Skeletal muscle satellite cell (primary cell): ENCODE measurements at regions not wholly inside any gene's neighbourhood (a gene's known extent, or its start where the extent isn't known, plus 50 kb on each side); places are given as distances from the start of the nearest gene placed in this dataset.
"Not testable (repeated sequence)": the region's sequence is repeated elsewhere in the genome, so short reads cannot be mapped to it uniquely, and the experiment has no call there.

Experiments
- H3K27me3 ChIP-seq: 2 replicates; pipeline ENCODE4 v1.7.0; 2013; ENCODE audit warnings: low read length; ENCODE audit not compliant: control insufficient read depth, insufficient read depth
- H3K36me3 ChIP-seq: 2 replicates; pipeline ENCODE4 v1.7.0; 2013; ENCODE audit warnings: mild to moderate bottlenecking, control low read depth, low read length; ENCODE audit not compliant: insufficient read depth
- H3K4me1 ChIP-seq: 2 replicates; pipeline ENCODE4 v1.7.0; 2013; ENCODE audit warnings: low read length; ENCODE audit not compliant: control insufficient read depth, insufficient read depth
- H3K4me2 ChIP-seq: 2 replicates; pipeline ENCODE4 v1.7.0; 2013; ENCODE audit warnings: mild to moderate bottlenecking, low read length
- H3K4me3 ChIP-seq: 2 replicates; pipeline ENCODE4 v1.7.0; 2013; ENCODE audit warnings: low read length
- H3K9ac ChIP-seq: 2 replicates; pipeline ENCODE4 v1.7.0; 2013; ENCODE audit warnings: mild to moderate bottlenecking, low read depth, low read length, moderate library complexity
- H3K9me3 ChIP-seq: replicated peaks from 2 replicates; pipeline ENCODE4 v1.7.0; 2013; ENCODE audit warnings: mild to moderate bottlenecking, control low read depth, low read length

DNA sequence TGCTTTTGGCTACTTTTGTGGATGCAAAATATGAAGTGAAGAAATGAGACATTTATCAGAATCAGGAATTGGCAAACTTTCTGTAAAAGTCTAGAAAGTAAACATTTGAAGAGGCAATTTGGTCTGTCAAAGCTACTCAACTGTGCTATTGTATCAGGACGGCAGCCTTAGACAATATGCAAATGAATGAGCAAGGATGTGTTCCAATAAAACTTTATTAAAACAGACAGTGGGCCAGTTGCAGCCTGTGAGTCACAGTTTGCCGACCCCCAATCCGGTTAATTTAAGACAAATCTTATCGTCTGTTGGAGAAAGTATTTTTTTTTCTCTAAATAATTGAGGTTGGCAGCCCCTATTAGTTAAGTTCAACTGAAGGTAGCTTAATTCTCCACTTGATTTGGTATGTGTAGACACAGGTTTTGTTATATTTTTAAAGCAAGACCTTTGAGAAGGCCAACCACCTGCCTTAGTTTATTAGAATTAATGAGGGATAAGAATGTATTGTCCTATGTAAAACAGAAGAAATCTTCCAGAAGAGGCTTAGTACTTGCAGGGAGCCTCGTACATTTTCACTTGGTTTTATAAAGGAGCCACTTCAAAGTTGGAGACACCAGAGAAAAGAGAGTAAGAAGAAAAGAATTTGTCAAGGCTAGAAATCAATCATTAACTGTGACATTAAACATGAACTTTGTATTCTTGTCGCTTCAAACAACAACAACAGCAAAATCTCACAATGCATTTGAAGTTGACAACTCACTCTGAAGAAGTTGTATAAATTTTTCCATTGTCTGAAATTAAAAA lies 81.6 kb upstream of the FAT1 start:
- no peak overlapping the region for H3K4me3 ChIP-seq
- H3K9ac ChIP-seq, result no peak overlapping the region
- H3K4me1 ChIP-seq, result peaks cover 17% of the 10 kb centered on the region
- no peaks in the 10 kb centered on the region for H3K27me3 ChIP-seq
- no peak overlapping the region for H3K4me2 ChIP-seq
- H3K36me3 ChIP-seq, result no peaks in the 10 kb centered on the region
- no peaks in the 10 kb centered on the region for H3K9me3 ChIP-seq

DNA sequence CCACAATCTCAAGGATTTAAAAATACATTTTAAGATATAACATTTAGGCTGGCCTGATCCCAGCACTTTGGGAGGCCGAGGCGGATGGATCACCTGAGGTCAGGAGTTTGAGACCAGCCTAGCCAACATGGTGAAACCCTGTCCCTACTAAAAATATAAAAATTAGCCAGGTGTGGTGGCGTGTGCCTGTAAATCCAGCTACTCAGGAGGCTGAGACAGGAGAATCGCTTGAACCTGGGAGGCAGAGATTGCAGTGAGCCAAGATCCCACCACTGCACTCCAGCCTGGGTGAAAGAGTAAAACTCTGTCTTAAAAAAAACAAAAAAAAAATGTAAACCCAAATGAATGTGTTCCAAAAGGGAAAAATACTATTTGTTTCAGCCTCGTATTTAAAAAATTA lies 82.3 kb upstream of the FAT1 start:
- H3K4me1 ChIP-seq, result peaks cover 17% of the 10 kb centered on the region
- H3K9me3 ChIP-seq, H3K4me2 ChIP-seq, H3K4me3 ChIP-seq, H3K36me3 ChIP-seq, H3K27me3 ChIP-seq, H3K9ac ChIP-seq: not testable (repeated sequence)

DNA sequence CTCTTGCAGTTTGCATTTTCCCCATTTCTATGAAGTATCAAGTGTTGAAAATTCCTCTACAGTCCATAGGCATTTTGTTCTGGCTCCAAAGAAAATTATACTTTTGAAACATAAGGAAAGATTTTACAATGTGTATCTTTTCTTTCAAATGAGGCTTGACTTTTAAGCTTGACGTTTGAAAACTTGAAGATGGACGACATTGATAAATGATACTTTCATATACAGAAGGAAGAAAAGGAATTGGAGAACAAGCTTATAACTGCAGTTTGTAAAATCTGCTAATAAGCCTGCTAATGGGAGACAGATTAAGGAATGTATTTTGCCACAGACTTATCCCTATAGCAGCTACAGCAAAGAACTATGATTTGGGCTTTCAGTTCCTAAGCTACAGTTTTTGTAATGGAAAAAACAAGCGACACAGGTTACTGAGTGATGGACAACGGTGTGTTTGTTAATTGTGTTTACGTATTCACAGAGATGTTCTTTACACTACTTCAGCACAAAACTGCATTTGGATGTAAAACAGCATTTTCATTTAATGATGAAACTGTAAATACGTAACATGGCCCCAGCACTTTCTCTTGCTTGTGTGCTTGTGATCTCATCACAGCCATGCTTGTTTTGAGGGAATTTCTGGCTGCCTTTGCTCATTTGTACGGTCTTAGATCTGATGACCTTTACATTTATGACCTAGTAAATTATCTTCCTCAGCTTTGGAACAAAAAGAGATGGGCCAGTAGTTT lies 83.2 kb upstream of the FAT1 start:
- Histone ChIP-seq H3K9ac (no peak overlapping the region), H3K4me1 (peaks cover 17% of the 10 kb centered on the region), H3K4me3 (no peak overlapping the region), H3K36me3 (no peaks in the 10 kb centered on the region), H3K27me3 (no peaks in the 10 kb centered on the region), H3K4me2 (no peak overlapping the region), H3K9me3 (no peaks in the 10 kb centered on the region)

DNA sequence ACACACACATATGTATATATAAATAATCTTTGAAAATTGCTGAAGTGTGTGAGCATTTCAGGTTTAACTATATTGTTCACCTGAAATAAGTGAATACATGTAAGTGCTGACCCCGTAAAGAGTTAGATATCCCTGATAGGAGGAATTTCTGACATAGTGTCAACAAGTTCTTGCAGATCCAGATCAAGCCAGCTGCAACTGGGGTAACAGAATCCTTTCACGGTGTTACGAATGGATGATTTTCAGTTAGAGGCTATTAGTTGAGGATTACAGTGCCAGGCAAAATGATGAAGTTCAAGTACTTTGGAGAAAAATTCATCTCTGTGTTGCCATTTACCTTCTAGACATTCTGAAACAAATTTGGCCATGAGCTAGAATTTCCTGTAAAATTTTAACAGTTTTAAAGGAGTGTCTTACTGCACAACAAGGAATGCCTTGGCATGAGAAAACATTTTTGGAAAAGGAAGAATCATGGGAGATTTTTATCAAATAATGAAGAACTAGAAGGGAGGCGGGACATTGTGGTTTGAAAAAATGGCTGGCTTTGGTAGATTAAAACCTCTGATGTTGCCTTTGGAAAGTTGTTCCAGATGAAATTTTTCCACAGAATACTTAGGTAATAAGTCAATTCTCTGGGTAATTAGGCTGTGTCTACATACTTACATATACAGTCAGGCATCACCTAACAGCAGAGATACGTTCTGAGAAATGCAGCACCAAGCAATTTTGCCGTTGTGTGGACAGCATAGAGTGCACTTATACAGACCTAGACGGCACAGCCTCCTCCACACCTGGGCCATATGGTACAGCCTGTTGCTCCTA lies 84.4 kb upstream of the FAT1 start:
- Histone ChIP-seq H3K9ac (no peak overlapping the region), H3K36me3 (no peaks in the 10 kb centered on the region), H3K4me2 (peak overlapping the region; percentile 58), H3K4me3 (peak overlapping the region; percentile 19), H3K27me3 (no peaks in the 10 kb centered on the region), H3K9me3 (no peaks in the 10 kb centered on the region), H3K4me1 (peaks cover 17% of the 10 kb centered on the region)

DNA sequence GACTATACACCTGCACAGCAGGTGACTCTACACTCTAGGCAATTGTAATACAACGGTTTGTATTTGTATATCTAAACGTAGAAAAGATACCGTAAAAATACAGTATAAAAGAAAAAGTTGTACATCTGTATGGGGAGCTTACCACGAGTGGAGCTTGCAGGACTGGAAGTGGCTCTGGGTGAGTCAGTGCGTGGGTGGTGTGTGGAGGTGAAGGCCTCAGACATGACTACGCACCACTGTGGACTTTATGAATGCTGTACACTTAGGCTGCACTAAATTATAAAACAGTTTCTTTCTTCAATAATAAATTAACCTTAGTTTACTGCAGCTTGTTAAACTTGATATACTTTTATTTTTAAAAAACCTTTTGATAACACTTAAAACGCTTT lies 85.0 kb upstream of the FAT1 start:
- Histone ChIP-seq H3K9ac (no peak overlapping the region), H3K4me2 (peak overlapping the region; percentile 58), H3K27me3 (no peaks in the 10 kb centered on the region), H3K4me1 (peaks cover 17% of the 10 kb centered on the region), H3K36me3 (no peaks in the 10 kb centered on the region), H3K9me3 (no peaks in the 10 kb centered on the region), H3K4me3 (peak overlapping the region; percentile 19)

DNA sequence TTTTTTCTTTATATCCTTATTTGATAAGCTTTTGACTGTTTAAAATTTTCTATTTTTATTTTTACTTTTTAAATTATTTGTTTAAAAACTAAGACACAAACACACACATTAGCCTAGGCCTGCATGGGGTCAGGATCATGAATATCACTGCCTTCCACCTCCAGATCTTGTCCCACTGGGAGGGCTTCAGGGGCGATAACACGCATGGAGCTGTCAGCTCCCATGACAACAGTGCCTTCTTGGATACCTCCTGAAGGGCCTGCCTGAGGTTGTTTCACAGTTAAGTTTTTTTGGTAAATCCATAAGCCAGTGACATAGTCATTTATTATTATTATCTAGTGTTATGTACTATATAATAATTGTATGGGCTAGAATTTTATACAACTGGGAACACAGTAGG lies 85.4 kb upstream of the FAT1 start:
- Histone ChIP-seq H3K36me3 (no peaks in the 10 kb centered on the region), H3K9ac (no peak overlapping the region), H3K4me1 (peaks cover 17% of the 10 kb centered on the region), H3K9me3 (no peaks in the 10 kb centered on the region), H3K27me3 (no peaks in the 10 kb centered on the region), H3K4me3 (no peak overlapping the region), H3K4me2 (peak overlapping the region; percentile 58)

DNA sequence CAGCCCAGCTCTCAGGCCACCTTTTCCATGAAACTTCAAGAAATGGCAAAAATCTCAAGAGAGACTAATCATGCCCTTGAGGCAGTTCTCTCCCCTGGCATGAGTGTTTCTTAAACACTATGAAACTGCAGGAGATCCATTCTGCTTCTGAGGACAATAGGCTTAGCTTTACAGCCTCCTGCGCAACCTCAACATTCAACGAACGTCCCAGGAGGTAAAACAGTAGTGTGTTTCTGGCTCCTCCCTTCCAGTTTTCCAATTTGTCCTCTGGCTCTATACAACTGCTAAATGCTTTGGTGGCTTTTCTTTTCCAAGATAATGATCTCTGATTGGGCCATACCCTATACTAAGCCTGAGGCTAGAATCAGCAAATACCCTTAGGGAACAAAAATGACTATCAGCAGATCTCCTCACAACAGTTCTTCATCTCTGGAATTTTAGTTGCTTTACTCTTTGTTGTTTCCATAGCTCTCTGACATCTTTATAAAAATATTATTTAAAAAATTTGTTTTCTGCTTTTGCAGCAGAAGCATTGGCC lies 87.0 kb upstream of the FAT1 start:
- Histone ChIP-seq H3K9me3 (no peaks in the 10 kb centered on the region), H3K36me3 (no peaks in the 10 kb centered on the region), H3K4me1 (peaks cover 17% of the 10 kb centered on the region)

DNA sequence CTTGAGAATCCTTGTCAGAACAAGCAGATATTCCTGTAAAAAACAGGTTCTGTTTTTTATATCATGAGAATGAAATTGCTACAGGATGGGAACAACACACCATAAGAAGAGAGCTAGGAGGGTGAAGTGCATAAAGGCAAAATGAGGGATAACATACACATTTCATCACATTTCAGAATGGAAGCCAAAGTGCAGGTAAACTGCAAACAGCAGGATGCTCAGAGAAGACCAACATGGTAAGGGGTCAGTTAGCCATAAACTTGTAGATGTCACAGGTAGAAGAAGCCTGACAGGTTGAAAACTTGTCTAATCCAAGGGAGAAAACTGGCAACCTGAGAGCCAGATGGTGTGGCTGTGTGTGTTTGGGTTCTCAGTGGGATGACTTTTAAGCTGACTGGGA lies 88.9 kb upstream of the FAT1 start:
- no peak overlapping the region for H3K4me3 ChIP-seq
- H3K4me2 ChIP-seq, result no peak overlapping the region
- H3K4me1 ChIP-seq, result peaks cover 17% of the 10 kb centered on the region
- H3K36me3 ChIP-seq, result no peaks in the 10 kb centered on the region
- H3K27me3 ChIP-seq, result no peaks in the 10 kb centered on the region
- no peak overlapping the region for H3K9ac ChIP-seq
- H3K9me3 ChIP-seq, result no peaks in the 10 kb centered on the region

More for the DNA sequence above, 87.0 kb upstream of the FAT1 start:
- H3K9ac ChIP-seq, result no peak overlapping the region
- no peak overlapping the region for H3K4me3 ChIP-seq
- no peaks in the 10 kb centered on the region for H3K27me3 ChIP-seq
- H3K4me2 ChIP-seq, result no peak overlapping the region

DNA sequence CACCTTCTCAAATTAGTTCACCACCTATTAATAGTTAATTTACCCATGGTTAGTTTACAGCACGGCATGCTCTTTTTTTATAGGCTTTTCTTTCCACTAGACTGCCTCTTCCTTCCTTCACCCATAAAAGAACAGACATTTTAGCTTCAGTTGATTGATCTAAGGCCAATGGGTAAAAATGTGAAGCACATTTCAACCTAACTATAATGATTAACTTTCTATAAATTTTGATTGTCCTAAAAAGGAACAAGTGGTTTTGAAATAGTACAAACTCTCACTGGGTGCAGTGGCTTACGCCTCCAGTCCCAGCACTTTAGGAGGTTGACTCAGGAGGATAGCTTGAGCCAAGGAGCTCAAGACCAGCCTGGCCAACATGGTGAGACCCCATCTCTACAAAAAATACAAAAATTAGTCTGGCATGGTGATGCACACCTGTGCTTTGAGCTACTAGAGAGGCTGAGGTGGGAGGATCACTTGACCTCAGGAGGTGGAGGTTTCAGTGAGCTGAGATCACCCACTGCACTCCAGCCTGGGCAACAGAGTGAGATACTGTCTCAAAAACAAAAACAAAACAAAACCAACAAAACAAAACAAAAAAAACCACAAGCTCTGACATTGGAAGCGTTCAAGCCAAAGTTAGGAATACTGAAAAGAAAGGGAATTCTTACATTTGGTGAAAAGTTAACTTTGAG lies 89.9 kb upstream of the FAT1 start:
- Histone ChIP-seq H3K9me3 (no peaks in the 10 kb centered on the region), H3K36me3 (no peaks in the 10 kb centered on the region), H3K4me2 (no peak overlapping the region), H3K4me1 (peaks cover 9% of the 10 kb centered on the region), H3K27me3 (no peaks in the 10 kb centered on the region), H3K9ac (no peak overlapping the region), H3K4me3 (no peak overlapping the region)

DNA sequence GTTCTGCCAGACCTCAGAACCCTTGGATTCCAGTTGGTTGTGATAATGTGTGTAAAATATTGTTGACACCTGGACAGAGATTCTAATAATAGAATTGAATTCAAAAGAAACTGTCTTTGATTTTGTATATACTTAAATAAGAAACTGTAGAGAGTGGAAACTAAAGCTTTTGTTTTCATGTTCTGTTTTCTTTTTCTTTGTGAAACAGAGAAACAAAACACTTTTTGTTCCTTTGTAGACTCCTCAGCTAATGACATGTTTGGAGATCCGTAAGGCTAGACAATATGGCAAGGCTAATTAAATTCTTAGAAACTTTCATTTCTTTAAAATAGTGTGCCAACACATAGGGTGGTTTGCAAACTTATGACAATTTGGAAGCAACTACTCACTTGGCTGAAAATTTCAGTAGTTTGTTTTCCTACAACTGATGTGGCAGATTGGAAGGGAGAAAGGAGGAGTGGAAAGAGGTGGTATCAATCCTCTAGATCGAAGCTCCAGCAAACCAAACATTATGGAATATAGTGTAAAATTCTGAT lies 90.9 kb upstream of the FAT1 start:
- H3K27me3 ChIP-seq, result no peaks in the 10 kb centered on the region
- H3K4me3 ChIP-seq, result no peak overlapping the region
- H3K4me2 ChIP-seq, result no peak overlapping the region
- no peak overlapping the region for H3K9ac ChIP-seq
- no peaks in the 10 kb centered on the region for H3K36me3 ChIP-seq
- H3K4me1 ChIP-seq, result peaks cover 3% of the 10 kb centered on the region
- H3K9me3 ChIP-seq, result no peaks in the 10 kb centered on the region
